HEK293 (cell line): ENCODE measurements at regions not wholly inside any gene's neighbourhood (a gene's known extent, or its start where the extent isn't known, plus 50 kb on each side); places are given as distances from the start of the nearest gene placed in this dataset.

ENCODE experiments used
- CTCF ChIA-PET: fragments of 350-600 bp; formaldehyde crosslinking; extraction: SDS; loops from one replicate; lab custom pipeline; 2021; ENCODE audit warnings: antibody characterized with exemption; lab: Yijun Ruan, JAX
- POLR2A ChIA-PET: fragments of 300-600 bp; formaldehyde crosslinking; extraction: SDS; loops from one replicate; lab custom pipeline; 2020; ENCODE audit warnings: antibody characterized with exemption, inconsistent platforms; lab: Yijun Ruan, JAX
- H3K27ac ChIP-seq: fragments of 200-500 bp; sonication (Bioruptor generic); 2 replicates; pipeline ENCODE4 v1.5.1; 2014; ENCODE audit warnings: low read depth, low read length, control low read depth, inconsistent platforms; ENCODE audit errors: extremely low read depth
- H3K36me3 ChIP-seq, 2 experiments: fragments of 200-500 bp in 1 of 2; sonication (Bioruptor generic) in 1 of 2; 1 replicate in 1 of 2; 2 replicates in 1 of 2; pipeline ENCODE4 v1.5.1; 2014 to 2017; ENCODE audit warnings: inconsistent platforms in 2 of 2, low read length in 2 of 2; ENCODE audit not compliant: control insufficient read depth in 2 of 2, insufficient read depth in 1 of 2
- H3K4me1 ChIP-seq: fragments of 200-500 bp; sonication (Bioruptor generic); 2 replicates; pipeline ENCODE4 v1.5.1; 2014; ENCODE audit warnings: mild to moderate bottlenecking, low read length, inconsistent platforms; ENCODE audit not compliant: control insufficient read depth, insufficient read depth
- H3K4me3 ChIP-seq: 2 replicates; pipeline ENCODE4 v1.5.1; 2011; ENCODE audit warnings: low read depth, mild to moderate bottlenecking, control low read depth, low read length, moderate library complexity
- H3K9me3 ChIP-seq: fragments of 200-500 bp; sonication (Bioruptor generic); 2 replicates; pipeline ENCODE4 v1.5.1; 2014; ENCODE audit warnings: low read depth, low read length, inconsistent platforms; ENCODE audit not compliant: control insufficient read depth, insufficient read depth
- GLIS1 ChIP-seq: fragments of 450-650 bp; formaldehyde crosslinking; IDR thresholded peaks from 2 replicates; pipeline ENCODE4 v1.5.1; 2016; ENCODE audit warnings: missing biosample characterization, missing genetic modification characterization
- GLIS2 ChIP-seq: fragments of 450-650 bp; formaldehyde crosslinking; IDR thresholded peaks from 2 replicates; pipeline ENCODE4 v1.5.1; 2016; ENCODE audit warnings: missing biosample characterization, missing genetic modification characterization
- KLF1 ChIP-seq: fragments of 450-650 bp; formaldehyde crosslinking; IDR thresholded peaks from 2 replicates; pipeline ENCODE4 v1.5.1; 2016; ENCODE audit warnings: missing biosample characterization, missing genetic modification characterization
- OVOL3 ChIP-seq: fragments of 450-650 bp; formaldehyde crosslinking; IDR thresholded peaks from 2 replicates; pipeline ENCODE4 v1.5.1; 2016; ENCODE audit warnings: missing biosample characterization, missing genetic modification characterization
- ZFHX2 ChIP-seq: fragments of 450-650 bp; formaldehyde crosslinking; conservative IDR thresholded peaks from 2 replicates; pipeline ENCODE4 v1.5.1; 2016; ENCODE audit warnings: missing biosample characterization, missing genetic modification characterization
- ZFP3 ChIP-seq: fragments of 450-650 bp; formaldehyde crosslinking; IDR thresholded peaks from 2 replicates; pipeline ENCODE4 v1.5.1; 2016; ENCODE audit warnings: low read depth, missing biosample characterization, missing genetic modification characterization
- ZFP37 ChIP-seq: fragments of 450-650 bp; formaldehyde crosslinking; IDR thresholded peaks from 2 replicates; pipeline ENCODE4 v1.5.1; 2016; ENCODE audit warnings: missing biosample characterization, missing genetic modification characterization
- ZNF132 ChIP-seq: fragments of 450-650 bp; formaldehyde crosslinking; IDR thresholded peaks from 2 replicates; pipeline ENCODE4 v1.5.1; 2017; ENCODE audit warnings: missing biosample characterization, missing genetic modification characterization, borderline replicate concordance
- ZNF133 ChIP-seq: fragments of 450-650 bp; formaldehyde crosslinking; IDR thresholded peaks from 2 replicates; pipeline ENCODE4 v1.5.1; 2016; ENCODE audit warnings: missing biosample characterization, missing genetic modification characterization
- ZNF19 ChIP-seq: fragments of 450-650 bp; formaldehyde crosslinking; IDR thresholded peaks from 2 replicates; pipeline ENCODE4; 2016; ENCODE audit warnings: missing biosample characterization, missing genetic modification characterization, low read depth
- ZNF223 ChIP-seq: fragments of 450-650 bp; formaldehyde crosslinking; IDR thresholded peaks from 2 replicates; pipeline ENCODE4 v1.5.1; 2016; ENCODE audit warnings: missing biosample characterization, missing genetic modification characterization
- ZNF596 ChIP-seq: fragments of 450-650 bp; IDR thresholded peaks from 2 replicates; pipeline ENCODE4 v1.5.0; 2018; ENCODE audit warnings: missing biosample characterization, mild to moderate bottlenecking, missing genetic modification characterization, moderate library complexity
- ZNF626 ChIP-seq: fragments of 450-650 bp; sonication (Bioruptor Pico); formaldehyde crosslinking; IDR thresholded peaks from 2 replicates; pipeline ENCODE4 v1.5.1; 2018; ENCODE audit warnings: missing biosample characterization, missing genetic modification characterization, inconsistent platforms
- ZXDB ChIP-seq: fragments of 450-650 bp; formaldehyde crosslinking; IDR thresholded peaks from 2 replicates; pipeline ENCODE4 v1.5.1; 2016; ENCODE audit warnings: missing biosample characterization, missing genetic modification characterization
- TF ChIP-seq, protein P1 (sequence below): fragments of 450-650 bp; formaldehyde crosslinking; IDR thresholded peaks from 2 replicates; pipeline ENCODE4 v1.5.1; 2016; ENCODE audit warnings: missing biosample characterization, missing genetic modification characterization
- TF ChIP-seq, protein P2 (sequence below): sonication (generic); formaldehyde crosslinking; IDR thresholded peaks from 2 replicates; pipeline ENCODE4 v1.8.1; 2022; ENCODE audit warnings: mild to moderate bottlenecking, moderate library complexity, missing genetic modification reagents
- TF ChIP-seq, protein P3 (sequence below): fragments of 450-650 bp; formaldehyde crosslinking; IDR thresholded peaks from 2 replicates; pipeline ENCODE4 v1.5.1; 2016; ENCODE audit warnings: missing biosample characterization, missing genetic modification characterization
- TF ChIP-seq, protein P4 (sequence below): fragments of 450-650 bp; formaldehyde crosslinking; IDR thresholded peaks from 2 replicates; pipeline ENCODE4 v1.5.1; 2016; ENCODE audit warnings: missing biosample characterization, missing genetic modification characterization
- TF ChIP-seq, protein P5 (sequence below): fragments of 450-650 bp; formaldehyde crosslinking; IDR thresholded peaks from 2 replicates; pipeline ENCODE4 v1.5.1; 2016; ENCODE audit warnings: missing biosample characterization, missing genetic modification characterization, borderline replicate concordance

DNA sequence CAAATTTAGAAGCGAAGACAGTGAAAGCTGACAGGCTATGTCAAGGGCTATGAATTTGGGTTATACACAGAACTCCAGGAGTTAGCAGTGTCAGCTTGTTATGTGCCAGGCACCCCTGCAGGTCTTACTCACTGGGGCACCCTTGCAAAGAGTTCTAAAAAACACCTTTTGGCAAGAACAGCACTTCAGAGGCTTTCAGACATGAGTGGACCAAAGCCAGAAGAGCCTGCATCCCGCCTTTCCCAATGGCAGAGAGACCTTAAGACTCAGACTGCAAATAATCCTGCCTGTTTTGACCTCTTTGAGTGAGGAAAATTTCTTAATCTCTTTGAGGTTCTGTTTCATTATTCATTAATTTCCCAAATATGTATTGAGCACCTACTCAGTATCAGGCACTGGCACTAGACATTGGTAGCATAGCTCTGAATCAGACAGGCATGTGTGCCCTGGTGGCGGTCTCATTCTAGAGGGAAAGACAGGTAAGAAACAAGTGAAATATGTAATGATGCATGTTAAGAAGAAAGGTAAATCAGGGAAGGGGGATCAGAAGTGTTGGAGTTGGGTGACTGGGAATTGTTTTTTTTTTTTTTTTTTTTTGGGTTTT, 280.0 kb downstream of the KBTBD8 start:
- POLR2A ChIA-PET: no interaction called here
- TF ChIP-seq ZFP37 (no peak), ZXDB (tag by site-specific recombination) (no peak), OVOL3 (tag by site-specific recombination) (no peak), ZNF132 (no peak), ZNF19 (tag by site-specific recombination) (no peak), ZNF133 (tag by site-specific recombination) (no peak)
- TF ChIP-seq, protein P1, sequence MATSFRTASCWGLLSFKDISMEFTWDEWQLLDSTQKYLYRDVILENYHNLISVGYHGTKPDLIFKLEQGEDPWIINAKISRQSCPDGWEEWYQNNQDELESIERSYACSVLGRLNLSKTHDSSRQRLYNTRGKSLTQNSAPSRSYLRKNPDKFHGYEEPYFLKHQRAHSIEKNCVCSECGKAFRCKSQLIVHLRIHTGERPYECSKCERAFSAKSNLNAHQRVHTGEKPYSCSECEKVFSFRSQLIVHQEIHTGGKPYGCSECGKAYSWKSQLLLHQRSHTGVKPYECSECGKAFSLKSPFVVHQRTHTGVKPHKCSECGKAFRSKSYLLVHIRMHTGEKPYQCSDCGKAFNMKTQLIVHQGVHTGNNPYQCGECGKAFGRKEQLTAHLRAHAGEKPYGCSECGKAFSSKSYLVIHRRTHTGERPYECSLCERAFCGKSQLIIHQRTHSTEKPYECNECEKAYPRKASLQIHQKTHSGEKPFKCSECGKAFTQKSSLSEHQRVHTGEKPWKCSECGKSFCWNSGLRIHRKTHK: no peak
- TF ChIP-seq, protein P2, sequence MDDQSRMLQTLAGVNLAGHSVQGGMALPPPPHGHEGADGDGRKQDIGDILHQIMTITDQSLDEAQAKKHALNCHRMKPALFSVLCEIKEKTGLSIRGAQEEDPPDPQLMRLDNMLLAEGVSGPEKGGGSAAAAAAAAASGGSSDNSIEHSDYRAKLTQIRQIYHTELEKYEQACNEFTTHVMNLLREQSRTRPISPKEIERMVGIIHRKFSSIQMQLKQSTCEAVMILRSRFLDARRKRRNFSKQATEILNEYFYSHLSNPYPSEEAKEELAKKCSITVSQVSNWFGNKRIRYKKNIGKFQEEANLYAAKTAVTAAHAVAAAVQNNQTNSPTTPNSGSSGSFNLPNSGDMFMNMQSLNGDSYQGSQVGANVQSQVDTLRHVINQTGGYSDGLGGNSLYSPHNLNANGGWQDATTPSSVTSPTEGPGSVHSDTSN (CRISPR knock-in tag): no peak
- TF ChIP-seq, all 188 proteins: peak for 0
- H3K4me3 ChIP-seq: no peak overlapping the region
- CTCF ChIA-PET: no interaction called here
- H3K27ac ChIP-seq: no peak overlapping the region
- no peaks in the 10 kb centered on the region for H3K36me3 ChIP-seq
- H3K9me3 ChIP-seq: no peaks in the 10 kb centered on the region
- no peaks in the 10 kb centered on the region for H3K4me1 ChIP-seq

DNA sequence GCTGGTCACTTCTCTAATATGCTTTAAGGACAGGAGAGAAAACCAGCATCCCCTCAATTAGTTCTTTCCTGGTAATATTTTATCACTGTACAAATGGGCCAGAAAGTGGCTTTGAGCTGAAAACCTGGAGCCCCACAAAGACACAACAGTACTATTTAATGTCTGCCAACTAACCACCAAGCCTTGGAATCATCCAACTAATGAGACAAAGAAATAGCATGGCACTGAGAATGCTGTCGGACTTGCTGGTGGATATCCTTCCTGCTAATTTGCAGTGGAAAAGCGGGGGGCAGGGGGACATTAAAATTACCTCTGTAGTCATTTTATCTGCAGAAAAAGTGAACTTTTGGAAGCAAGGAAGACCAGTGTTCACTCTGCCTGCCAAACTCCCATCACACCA, 288.5 kb downstream of the KBTBD8 start:
- Histone ChIP-seq H3K4me1 (no peaks in the 10 kb centered on the region), H3K9me3 (no peaks in the 10 kb centered on the region), H3K4me3 (no peak overlapping the region), H3K36me3 (no peaks in the 10 kb centered on the region), H3K27ac (no peak overlapping the region)
- POLR2A ChIA-PET: no interaction called here
- CTCF ChIA-PET: no interaction called here
- TF ChIP-seq ZFP3 (tag by site-specific recombination) (no peak), ZFHX2 (no peak), KLF1 (tag by site-specific recombination) (no peak), ZNF596 (tag by site-specific recombination) (no peak), ZNF626 (tag by site-specific recombination) (no peak), GLIS1 (no peak), ZNF223 (tag by site-specific recombination) (no peak), GLIS2 (no peak)
- TF ChIP-seq, protein P3, sequence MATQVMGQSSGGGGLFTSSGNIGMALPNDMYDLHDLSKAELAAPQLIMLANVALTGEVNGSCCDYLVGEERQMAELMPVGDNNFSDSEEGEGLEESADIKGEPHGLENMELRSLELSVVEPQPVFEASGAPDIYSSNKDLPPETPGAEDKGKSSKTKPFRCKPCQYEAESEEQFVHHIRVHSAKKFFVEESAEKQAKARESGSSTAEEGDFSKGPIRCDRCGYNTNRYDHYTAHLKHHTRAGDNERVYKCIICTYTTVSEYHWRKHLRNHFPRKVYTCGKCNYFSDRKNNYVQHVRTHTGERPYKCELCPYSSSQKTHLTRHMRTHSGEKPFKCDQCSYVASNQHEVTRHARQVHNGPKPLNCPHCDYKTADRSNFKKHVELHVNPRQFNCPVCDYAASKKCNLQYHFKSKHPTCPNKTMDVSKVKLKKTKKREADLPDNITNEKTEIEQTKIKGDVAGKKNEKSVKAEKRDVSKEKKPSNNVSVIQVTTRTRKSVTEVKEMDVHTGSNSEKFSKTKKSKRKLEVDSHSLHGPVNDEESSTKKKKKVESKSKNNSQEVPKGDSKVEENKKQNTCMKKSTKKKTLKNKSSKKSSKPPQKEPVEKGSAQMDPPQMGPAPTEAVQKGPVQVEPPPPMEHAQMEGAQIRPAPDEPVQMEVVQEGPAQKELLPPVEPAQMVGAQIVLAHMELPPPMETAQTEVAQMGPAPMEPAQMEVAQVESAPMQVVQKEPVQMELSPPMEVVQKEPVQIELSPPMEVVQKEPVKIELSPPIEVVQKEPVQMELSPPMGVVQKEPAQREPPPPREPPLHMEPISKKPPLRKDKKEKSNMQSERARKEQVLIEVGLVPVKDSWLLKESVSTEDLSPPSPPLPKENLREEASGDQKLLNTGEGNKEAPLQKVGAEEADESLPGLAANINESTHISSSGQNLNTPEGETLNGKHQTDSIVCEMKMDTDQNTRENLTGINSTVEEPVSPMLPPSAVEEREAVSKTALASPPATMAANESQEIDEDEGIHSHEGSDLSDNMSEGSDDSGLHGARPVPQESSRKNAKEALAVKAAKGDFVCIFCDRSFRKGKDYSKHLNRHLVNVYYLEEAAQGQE (tag by site-specific recombination): no peak
- TF ChIP-seq, protein P4, sequence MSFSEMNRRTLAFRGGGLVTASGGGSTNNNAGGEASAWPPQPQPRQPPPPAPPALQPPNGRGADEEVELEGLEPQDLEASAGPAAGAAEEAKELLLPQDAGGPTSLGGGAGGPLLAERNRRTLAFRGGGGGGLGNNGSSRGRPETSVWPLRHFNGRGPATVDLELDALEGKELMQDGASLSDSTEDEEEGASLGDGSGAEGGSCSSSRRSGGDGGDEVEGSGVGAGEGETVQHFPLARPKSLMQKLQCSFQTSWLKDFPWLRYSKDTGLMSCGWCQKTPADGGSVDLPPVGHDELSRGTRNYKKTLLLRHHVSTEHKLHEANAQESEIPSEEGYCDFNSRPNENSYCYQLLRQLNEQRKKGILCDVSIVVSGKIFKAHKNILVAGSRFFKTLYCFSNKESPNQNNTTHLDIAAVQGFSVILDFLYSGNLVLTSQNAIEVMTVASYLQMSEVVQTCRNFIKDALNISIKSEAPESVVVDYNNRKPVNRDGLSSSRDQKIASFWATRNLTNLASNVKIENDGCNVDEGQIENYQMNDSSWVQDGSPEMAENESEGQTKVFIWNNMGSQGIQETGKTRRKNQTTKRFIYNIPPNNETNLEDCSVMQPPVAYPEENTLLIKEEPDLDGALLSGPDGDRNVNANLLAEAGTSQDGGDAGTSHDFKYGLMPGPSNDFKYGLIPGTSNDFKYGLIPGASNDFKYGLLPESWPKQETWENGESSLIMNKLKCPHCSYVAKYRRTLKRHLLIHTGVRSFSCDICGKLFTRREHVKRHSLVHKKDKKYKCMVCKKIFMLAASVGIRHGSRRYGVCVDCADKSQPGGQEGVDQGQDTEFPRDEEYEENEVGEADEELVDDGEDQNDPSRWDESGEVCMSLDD (tag by site-specific recombination): no peak
- TF ChIP-seq, protein P5, sequence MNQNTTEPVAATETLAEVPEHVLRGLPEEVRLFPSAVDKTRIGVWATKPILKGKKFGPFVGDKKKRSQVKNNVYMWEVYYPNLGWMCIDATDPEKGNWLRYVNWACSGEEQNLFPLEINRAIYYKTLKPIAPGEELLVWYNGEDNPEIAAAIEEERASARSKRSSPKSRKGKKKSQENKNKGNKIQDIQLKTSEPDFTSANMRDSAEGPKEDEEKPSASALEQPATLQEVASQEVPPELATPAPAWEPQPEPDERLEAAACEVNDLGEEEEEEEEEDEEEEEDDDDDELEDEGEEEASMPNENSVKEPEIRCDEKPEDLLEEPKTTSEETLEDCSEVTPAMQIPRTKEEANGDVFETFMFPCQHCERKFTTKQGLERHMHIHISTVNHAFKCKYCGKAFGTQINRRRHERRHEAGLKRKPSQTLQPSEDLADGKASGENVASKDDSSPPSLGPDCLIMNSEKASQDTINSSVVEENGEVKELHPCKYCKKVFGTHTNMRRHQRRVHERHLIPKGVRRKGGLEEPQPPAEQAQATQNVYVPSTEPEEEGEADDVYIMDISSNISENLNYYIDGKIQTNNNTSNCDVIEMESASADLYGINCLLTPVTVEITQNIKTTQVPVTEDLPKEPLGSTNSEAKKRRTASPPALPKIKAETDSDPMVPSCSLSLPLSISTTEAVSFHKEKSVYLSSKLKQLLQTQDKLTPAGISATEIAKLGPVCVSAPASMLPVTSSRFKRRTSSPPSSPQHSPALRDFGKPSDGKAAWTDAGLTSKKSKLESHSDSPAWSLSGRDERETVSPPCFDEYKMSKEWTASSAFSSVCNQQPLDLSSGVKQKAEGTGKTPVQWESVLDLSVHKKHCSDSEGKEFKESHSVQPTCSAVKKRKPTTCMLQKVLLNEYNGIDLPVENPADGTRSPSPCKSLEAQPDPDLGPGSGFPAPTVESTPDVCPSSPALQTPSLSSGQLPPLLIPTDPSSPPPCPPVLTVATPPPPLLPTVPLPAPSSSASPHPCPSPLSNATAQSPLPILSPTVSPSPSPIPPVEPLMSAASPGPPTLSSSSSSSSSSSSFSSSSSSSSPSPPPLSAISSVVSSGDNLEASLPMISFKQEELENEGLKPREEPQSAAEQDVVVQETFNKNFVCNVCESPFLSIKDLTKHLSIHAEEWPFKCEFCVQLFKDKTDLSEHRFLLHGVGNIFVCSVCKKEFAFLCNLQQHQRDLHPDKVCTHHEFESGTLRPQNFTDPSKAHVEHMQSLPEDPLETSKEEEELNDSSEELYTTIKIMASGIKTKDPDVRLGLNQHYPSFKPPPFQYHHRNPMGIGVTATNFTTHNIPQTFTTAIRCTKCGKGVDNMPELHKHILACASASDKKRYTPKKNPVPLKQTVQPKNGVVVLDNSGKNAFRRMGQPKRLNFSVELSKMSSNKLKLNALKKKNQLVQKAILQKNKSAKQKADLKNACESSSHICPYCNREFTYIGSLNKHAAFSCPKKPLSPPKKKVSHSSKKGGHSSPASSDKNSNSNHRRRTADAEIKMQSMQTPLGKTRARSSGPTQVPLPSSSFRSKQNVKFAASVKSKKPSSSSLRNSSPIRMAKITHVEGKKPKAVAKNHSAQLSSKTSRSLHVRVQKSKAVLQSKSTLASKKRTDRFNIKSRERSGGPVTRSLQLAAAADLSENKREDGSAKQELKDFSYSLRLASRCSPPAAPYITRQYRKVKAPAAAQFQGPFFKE (tag by site-specific recombination): no peak
